NCI-H1092 treated with DMSO at 0.1 percent for 48 hours (cell line): ENCODE measurements at regions not wholly inside any gene's neighbourhood (a gene's known extent, or its start where the extent isn't known, plus 50 kb on each side); places are given as distances from the start of the nearest gene placed in this dataset.

Experiments
- DNase-seq: peaks from one replicate; lab custom pipeline; 2025; lab: John Stamatoyannopoulos, UW

GRCh38 chr14:87170179-87170578 is 822.8 kb downstream of the GALC start:
- DNase-seq: no peak

GRCh38 chr14:87169362-87169761 is 823.6 kb downstream of the GALC start:
- DNase-seq: no peak

- no peak for DNase-seq
Observed at GRCh38 chr14:87161502-87161901, 831.5 kb downstream of the GALC start.

DNA sequence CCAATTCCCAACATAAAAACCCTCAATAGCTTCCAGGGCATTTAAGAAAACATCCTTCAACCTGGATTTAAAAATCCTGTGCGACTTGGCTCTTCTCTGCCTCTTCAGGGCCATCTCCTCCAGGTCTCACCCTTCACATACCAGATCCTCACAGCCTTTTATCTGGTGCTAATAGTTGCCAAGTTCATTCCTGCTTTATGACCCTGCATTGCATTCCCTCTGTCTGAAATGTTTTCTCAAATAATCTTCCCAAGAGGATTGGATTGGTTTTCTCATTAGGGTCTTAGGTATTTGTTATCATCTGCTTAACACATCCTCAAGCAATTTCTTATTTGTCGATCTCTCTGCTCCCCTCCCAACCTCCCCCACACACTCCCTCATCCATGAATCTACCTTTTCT is 832.0 kb downstream of the GALC start:
- DNase-seq: no peak

- DNase-seq: no peak
Observed at GRCh38 chr14:87158283-87158682, 834.7 kb downstream of the GALC start.

DNA sequence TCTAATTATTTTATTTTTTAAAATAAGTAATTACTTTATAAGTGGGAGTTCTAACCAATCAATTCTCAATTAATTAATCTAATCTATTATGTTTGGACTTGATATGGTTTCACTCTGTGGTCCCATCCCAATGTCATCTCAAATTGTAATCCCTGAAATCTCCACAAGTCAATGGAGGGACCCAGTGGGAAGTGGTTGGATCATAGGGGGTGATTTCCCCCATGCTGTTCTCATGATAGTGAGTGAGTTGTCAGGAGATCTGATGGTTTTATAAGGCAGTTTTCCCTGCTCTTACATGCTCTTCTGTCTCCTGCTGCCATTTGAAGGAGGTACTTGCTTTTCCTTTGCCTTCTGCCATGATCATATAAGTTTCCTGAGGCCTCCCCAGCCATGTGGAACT is 836.1 kb downstream of the GALC start:
- no peak for DNase-seq

DNA sequence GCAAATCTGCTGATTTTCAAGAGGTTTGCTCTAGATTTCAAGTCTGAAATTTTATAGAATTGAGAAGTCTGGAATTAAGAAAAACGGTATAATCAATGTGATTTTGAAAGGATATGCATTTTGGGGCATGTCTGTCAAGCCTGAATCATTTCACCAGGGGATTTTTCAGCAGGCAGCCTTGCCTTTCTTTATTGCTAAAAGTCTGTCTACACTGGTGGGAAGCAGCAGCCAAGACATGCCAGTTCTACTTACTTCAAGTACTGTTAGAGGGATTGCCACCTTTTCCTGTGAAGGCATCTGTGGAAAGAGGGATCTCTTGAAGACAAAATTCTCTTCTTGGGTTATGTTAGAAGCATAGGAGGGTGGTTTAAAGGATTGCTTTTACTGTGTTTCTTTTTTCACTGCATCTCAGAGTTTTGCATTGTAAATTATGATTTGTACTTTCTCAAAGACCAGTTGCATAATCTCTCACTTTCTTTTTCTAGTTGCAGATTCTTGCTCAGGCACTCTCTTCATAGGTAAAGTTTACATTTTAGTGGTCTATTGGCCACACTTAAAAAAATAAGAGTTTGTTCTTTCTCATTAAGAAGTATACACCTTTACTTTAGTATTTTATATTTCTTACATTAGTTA is 837.0 kb downstream of the GALC start:
- DNase-seq: no peak

DNA sequence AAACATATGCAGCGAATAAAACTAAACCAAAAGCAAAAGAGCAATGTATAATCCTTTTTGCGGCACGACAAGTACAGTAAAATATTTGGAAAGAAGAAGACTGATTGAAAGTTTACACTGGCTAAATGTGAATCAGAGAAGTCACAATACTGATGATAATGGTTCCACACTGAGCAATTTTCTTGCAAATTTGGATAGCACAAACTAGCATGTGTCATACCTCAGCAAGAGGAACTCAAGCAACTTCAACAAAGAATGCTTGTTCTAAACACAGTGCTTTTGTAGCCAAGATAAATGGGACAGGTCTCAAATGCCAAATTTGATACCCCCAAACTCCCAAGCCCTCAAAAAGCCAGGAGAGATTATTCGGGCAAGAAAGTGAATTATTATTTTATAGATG is 839.1 kb downstream of the GALC start:
- DNase-seq: no peak

- DNase-seq: no peak
Observed at GRCh38 chr14:87153391-87153790, 839.6 kb downstream of the GALC start.

DNA sequence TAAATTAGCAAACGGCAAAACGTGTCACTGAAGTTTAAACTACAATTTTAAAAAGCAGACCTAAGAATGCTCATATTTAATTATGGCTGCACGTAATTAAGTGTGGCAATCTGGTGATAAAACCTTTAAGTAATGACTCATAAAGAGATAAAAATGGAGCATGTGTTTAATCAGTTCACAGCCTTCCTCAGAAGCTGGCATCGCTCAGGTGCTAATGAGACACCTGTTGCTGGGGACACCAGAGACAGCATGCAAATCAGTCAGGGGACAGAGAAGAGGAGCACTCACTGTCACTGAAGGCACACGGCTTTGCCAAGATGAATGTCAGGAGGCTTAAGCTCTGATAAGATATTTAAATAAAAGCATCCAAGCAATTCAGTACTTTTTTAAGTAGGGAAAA is 840.3 kb downstream of the GALC start:
- no peak for DNase-seq

GRCh38 chr14:87149583-87150354 is 843.2 kb downstream of the GALC start:
- no peak for DNase-seq

GRCh38 chr14:87148655-87149054 is 844.3 kb downstream of the GALC start:
- no peak for DNase-seq

GRCh38 chr14:87142551-87143211 is 850.3 kb downstream of the GALC start:
- DNase-seq: no peak

- DNase-seq: no peak
Observed at GRCh38 chr14:87141801-87142200, 851.2 kb downstream of the GALC start.

DNA sequence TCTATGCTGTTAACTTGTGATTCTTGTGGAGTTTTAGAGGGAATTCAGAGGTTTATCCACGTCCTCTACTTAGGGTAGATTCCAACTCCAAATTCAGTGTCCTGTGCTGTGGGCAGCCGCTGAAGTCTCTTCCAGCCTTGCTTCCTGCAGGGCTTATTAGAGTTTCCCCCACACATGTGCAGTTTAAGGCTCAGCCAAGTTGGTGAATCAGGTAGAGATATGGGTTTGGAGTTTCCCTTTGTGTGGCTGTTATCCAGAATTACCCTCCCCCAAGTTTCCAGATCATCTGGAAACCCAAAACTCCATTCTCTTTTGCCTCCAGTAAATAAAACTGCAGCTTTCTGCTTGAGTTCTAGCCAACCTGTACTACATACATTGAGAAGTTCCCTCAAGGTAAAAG is 853.7 kb downstream of the GALC start:
- no peak for DNase-seq

GRCh38 chr14:87133073-87133801 is 859.7 kb downstream of the GALC start:
- DNase-seq: no peak

- no peak for DNase-seq
Observed at GRCh38 chr14:87131879-87132278, 861.1 kb downstream of the GALC start.

DNA sequence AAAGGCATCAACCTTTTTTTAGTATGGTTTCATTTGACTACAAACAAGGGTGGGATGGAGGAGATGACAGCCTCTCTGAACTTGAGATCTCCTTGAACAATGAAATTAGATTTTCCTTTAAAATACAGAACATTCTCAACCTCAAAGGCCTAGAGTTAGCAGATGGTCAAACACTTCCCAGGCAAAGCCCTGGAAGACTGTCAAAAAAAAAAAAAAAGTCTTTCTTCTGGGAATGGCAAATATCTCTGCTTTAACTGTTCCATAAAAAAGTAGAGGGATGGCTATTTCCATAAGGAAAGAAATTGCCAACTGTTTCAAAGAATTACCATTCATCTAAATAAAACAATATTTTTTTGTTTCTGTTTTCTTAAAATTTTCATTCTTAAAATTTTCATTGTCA is 870.8 kb downstream of the GALC start:
- DNase-seq: no peak

DNA sequence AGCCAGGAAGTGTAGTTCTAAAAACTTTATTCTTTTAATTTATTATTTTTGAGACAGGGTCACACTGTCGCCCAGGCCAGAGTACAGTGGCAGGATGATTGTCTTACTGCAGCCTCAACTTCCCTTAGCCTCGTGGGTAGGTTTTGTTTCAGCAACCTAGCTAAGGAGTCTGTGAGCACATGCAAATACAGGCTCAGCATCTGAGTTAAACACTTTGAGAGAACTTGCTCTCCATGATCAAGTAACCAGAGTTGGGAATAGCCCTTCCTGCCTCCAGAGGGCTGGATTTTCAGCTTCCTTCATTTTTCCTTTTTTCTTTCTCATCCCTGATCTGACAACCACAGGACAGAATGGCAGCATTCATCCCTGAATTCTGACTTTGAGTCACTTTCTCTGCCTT is 871.3 kb downstream of the GALC start:
- no peak for DNase-seq

DNA sequence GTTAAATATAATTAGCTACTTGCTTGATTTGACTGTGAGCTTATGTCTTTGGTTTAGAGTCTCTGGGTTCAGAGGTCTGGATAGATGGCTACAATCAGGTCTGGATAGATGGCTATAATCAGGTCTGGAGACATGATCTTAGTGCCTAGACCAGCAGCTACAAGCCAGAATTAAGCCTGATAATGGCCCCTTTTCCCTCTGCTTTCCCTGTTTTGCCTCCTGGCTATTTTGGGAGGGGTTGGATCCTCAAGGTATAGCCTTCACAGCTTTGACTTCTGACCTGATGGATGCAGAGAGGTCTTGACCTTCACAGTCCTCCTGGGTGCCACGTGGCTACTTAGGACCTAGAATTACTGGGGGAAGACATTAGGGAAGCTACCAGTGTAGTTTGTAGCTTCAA is 877.7 kb downstream of the GALC start:
- DNase-seq: no peak

GRCh38 chr14:87113286-87113685 is 879.7 kb downstream of the GALC start:
- DNase-seq: no peak

DNA sequence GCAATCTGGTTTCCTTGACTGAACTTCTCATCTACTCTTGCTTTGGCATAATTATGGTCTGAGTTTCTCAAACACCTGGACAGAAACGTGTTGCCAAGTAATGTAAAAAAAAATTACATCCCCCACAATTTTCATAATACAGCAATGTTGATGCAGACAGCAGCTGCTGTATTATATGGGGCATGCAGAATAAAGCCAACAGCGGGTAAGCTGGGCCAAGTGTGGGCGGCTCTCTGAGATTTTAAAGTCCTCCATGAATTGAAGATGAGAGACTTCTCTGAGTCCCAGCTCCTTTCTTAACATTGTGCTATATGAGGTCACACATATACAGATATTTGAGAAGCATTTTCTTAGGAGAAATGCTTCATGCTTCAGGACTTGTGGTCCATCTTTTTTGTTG is 881.2 kb downstream of the GALC start:
- DNase-seq: no peak

DNA sequence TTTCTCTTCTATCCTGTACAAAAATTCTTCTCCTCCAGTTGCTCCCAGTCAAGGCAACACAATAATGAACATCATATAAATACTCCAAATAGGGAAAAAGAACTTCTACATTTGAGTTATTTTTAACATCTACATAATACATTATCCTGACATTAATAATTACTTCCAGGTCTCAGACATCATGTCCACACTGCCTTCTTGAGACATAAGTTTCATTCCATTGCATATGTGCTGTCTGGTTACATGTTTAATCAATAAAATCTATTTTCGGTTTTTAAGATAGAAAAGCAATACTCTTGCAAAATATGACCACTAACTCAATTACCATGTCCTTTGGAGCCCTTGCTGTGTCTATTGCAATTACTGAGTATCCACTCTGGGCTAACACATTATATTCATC is 881.9 kb downstream of the GALC start:
- no peak for DNase-seq
